ENCODE measurements at regions not wholly inside any gene's neighbourhood (a gene's known extent, or its start where the extent isn't known, plus 50 kb on each side); places are given as distances from the start of the nearest gene placed in this dataset.

GRCh38 chr9:78572266-78572665 is 275.3 kb downstream of the PSAT1 start:
- TF ChIP-seq EZH2phosphoT487 (IDR thresholded peaks at IDR 0.05; ENCODE audit: low read length) (no peak), CTCF (IDR thresholded peaks at IDR 0.05; ENCODE audit: low read length) (no peak), EZH2 (optimal IDR thresholded peaks at IDR 0.05; ENCODE audit: low read depth, low read length) (no peak)
- Histone ChIP-seq H3K4me1 (ENCODE audit: low read length) (no peaks in the 10 kb centered on the region), H3K79me2 (ENCODE audit: low read length) (no peaks in the 10 kb centered on the region), H3K27me3 (replicated peaks; ENCODE audit: insufficient read depth, low read length) (no peaks in the 10 kb centered on the region), H3K4me3 (ENCODE audit: low read length) (no peak overlapping the region), H2AFZ (ENCODE audit: low read length) (no peak overlapping the region), H3K4me2 (ENCODE audit: low read depth, low read length) (no peak overlapping the region), H4K20me1 (ENCODE audit: insufficient read depth, low read length) (no peaks in the 10 kb centered on the region), H3K9me3 (replicated peaks; ENCODE audit: insufficient read depth, low read length) (no peaks in the 10 kb centered on the region), H3K36me3 (replicated peaks; ENCODE audit: insufficient read depth, low read length) (no peaks in the 10 kb centered on the region), H3K9me2 (replicated peaks; ENCODE audit: insufficient read depth, low read length) (no peaks in the 10 kb centered on the region), H3K27ac (ENCODE audit: low read length) (no peak overlapping the region), H3F3A (ENCODE audit: insufficient read depth, low read length) (no peaks in the 10 kb centered on the region), H3K9ac (ENCODE audit: low read length) (no peak overlapping the region)
- no peak for DNase-seq

GRCh38 chr9:78573205-78573604 is 276.3 kb downstream of the PSAT1 start:
- Histone ChIP-seq H3K36me3 (replicated peaks; ENCODE audit: insufficient read depth, low read length) (no peaks in the 10 kb centered on the region), H3K27me3 (replicated peaks; ENCODE audit: insufficient read depth, low read length) (no peaks in the 10 kb centered on the region), H3K79me2 (ENCODE audit: low read length) (no peaks in the 10 kb centered on the region), H3K27ac (ENCODE audit: low read length) (no peak overlapping the region), H3K9me3 (replicated peaks; ENCODE audit: insufficient read depth, low read length) (no peaks in the 10 kb centered on the region), H3K4me2 (ENCODE audit: low read depth, low read length) (no peak overlapping the region), H3F3A (ENCODE audit: insufficient read depth, low read length) (no peaks in the 10 kb centered on the region), H4K20me1 (ENCODE audit: insufficient read depth, low read length) (no peaks in the 10 kb centered on the region), H3K9me2 (replicated peaks; ENCODE audit: insufficient read depth, low read length) (no peaks in the 10 kb centered on the region), H2AFZ (ENCODE audit: low read length) (no peak overlapping the region), H3K4me1 (ENCODE audit: low read length) (no peaks in the 10 kb centered on the region), H3K4me3 (ENCODE audit: low read length) (no peak overlapping the region), H3K9ac (ENCODE audit: low read length) (no peak overlapping the region)
- TF ChIP-seq CTCF (IDR thresholded peaks at IDR 0.05; ENCODE audit: low read length) (no peak), EZH2phosphoT487 (IDR thresholded peaks at IDR 0.05; ENCODE audit: low read length) (no peak), EZH2 (optimal IDR thresholded peaks at IDR 0.05; ENCODE audit: low read depth, low read length) (no peak)
- DNase-seq: no peak

- Histone ChIP-seq H3K79me2 (ENCODE audit: low read length) (no peaks in the 10 kb centered on the region), H3K9ac (ENCODE audit: low read length) (no peak overlapping the region), H3K36me3 (replicated peaks; ENCODE audit: insufficient read depth, low read length) (no peaks in the 10 kb centered on the region), H3K4me1 (ENCODE audit: low read length) (no peaks in the 10 kb centered on the region), H2AFZ (ENCODE audit: low read length) (no peak overlapping the region), H3K27me3 (replicated peaks; ENCODE audit: insufficient read depth, low read length) (no peaks in the 10 kb centered on the region), H3K4me3 (ENCODE audit: low read length) (no peak overlapping the region), H4K20me1 (ENCODE audit: insufficient read depth, low read length) (no peaks in the 10 kb centered on the region), H3K9me2 (replicated peaks; ENCODE audit: insufficient read depth, low read length) (no peaks in the 10 kb centered on the region), H3F3A (ENCODE audit: insufficient read depth, low read length) (no peaks in the 10 kb centered on the region), H3K9me3 (replicated peaks; ENCODE audit: insufficient read depth, low read length) (no peaks in the 10 kb centered on the region), H3K27ac (ENCODE audit: low read length) (no peak overlapping the region), H3K4me2 (ENCODE audit: low read depth, low read length) (no peak overlapping the region)
- no peak for DNase-seq
- TF ChIP-seq EZH2 (optimal IDR thresholded peaks at IDR 0.05; ENCODE audit: low read depth, low read length) (no peak), CTCF (IDR thresholded peaks at IDR 0.05; ENCODE audit: low read length) (no peak), EZH2phosphoT487 (IDR thresholded peaks at IDR 0.05; ENCODE audit: low read length) (no peak)
Measured at GRCh38 chr9:78573669-78574068, 276.7 kb downstream of the PSAT1 start.
